ENCODE measurements at regions not wholly inside any gene's neighbourhood (a gene's known extent, or its start where the extent isn't known, plus 50 kb on each side); places are given as distances from the start of the nearest gene placed in this dataset.

- no peak overlapping the region for H3K9ac ChIP-seq (ENCODE audit: insufficient read depth in 1 of 2, low read depth in 2 of 2, low read length in 2 of 2)
- 0% methylated on average over 1 of the region's 1 CpG for WGBS (ENCODE audit: insufficient coverage, low coverage, missing lambda C conversion rate)
- POLR2A ChIA-PET, result no interaction called here
- no peaks in the 10 kb centered on the region for H3K9me3 ChIP-seq (replicated peaks; ENCODE audit: control insufficient read depth, insufficient read depth, low read depth, low read length)
- H3K27me3 ChIP-seq (ENCODE audit: control insufficient read depth in 2 of 2, insufficient read depth in 2 of 2, low read length in 2 of 2), result no peaks in the 10 kb centered on the region
- no peak overlapping the region for H3K27ac ChIP-seq (ENCODE audit: extremely low read depth, low read depth, low read length)
- TF ChIP-seq ZNF282 (CRISPR knock-in tag; IDR thresholded peaks at IDR 0.05), result no peak
- no peak for TF ChIP-seq ZNF445 (CRISPR knock-in tag; IDR thresholded peaks at IDR 0.05; ENCODE audit: low read depth)
- TF ChIP-seq ZNF76 (CRISPR knock-in tag; IDR thresholded peaks at IDR 0.05; ENCODE audit: borderline replicate concordance), result no peak
- no peak for TF ChIP-seq ZNF696 (CRISPR knock-in tag; conservative IDR thresholded peaks at IDR 0.05)
- TF ChIP-seq CREB3L1 (IDR thresholded peaks at IDR 0.05; ENCODE audit: borderline replicate concordance, low read depth), result no peak
- TF ChIP-seq FIP1L1 (IDR thresholded peaks at IDR 0.05; ENCODE audit: low read depth, low read length, poor library complexity, severe bottlenecking), result no peak
- TF ChIP-seq HNRNPLL (IDR thresholded peaks at IDR 0.05; ENCODE audit: low read depth, low read length, poor library complexity, severe bottlenecking), result no peak
- in situ Hi-C loops (cut with MboI), result no loop called here
- FAIRE-seq (no peak), DNase-seq (ENCODE audit: extremely low read depth in 1 of 4, low spot score in 3 of 4) (no peak), ATAC-seq (no peak)
- H3K36me3 ChIP-seq (ENCODE audit: control insufficient read depth, insufficient read depth, low read length), result no peaks in the 10 kb centered on the region
- H2AFZ ChIP-seq (ENCODE audit: low read depth, low read length), result no peak overlapping the region
- CTCF ChIA-PET (ENCODE audit: low intra/inter-chr PET ratio), result no interaction called here
- H3K79me2 ChIP-seq (ENCODE audit: control insufficient read depth, insufficient read depth, low read length), result no peaks in the 10 kb centered on the region
- H3K4me2 ChIP-seq (ENCODE audit: insufficient read depth, low read length), result no peak overlapping the region
- no peaks in the 10 kb centered on the region for H4K20me1 ChIP-seq (replicated peaks; ENCODE audit: control insufficient read depth, insufficient read depth, low read length)
- no peak overlapping the region for H3K4me3 ChIP-seq
- no peaks in the 10 kb centered on the region for H3K9me1 ChIP-seq (ENCODE audit: control insufficient read depth, insufficient read depth, low read length)
- no TSS peak for BruUV-seq (replicated peaks)
- intact Hi-C loops (cut with micrococcal nuclease), result no loop called here
- H3K4me1 ChIP-seq (replicated peaks in 1 of 2; ENCODE audit: control insufficient read depth in 2 of 2, insufficient read depth in 2 of 2, low read length in 2 of 2), result no peaks in the 10 kb centered on the region
Observed at GRCh38 chr9:81183761-81184160, 505.6 kb downstream of the TLE1 start.
